GM10266 (cell line): ENCODE measurements at regions not wholly inside any gene's neighbourhood (a gene's known extent, or its start where the extent isn't known, plus 50 kb on each side); places are given as distances from the start of the nearest gene placed in this dataset.
"Not testable (repeated sequence)": the region's sequence is repeated elsewhere in the genome, so short reads cannot be mapped to it uniquely, and the experiment has no call there.

Source experiments
- DNase-seq: peaks from one replicate; pipeline ENCODE4 v3.0.0; 2012; ENCODE audit errors: extremely low spot score
- TF ChIP-seq, protein P1 (sequence below): IDR thresholded peaks from 2 replicates; pipeline ENCODE4 v1.5.1; 2012; ENCODE audit warnings: mild to moderate bottlenecking, low read depth; ENCODE audit not compliant: control insufficient read depth, insufficient read depth; ENCODE audit errors: missing control alignments

- no peak for DNase-seq
- TF ChIP-seq, protein P1, sequence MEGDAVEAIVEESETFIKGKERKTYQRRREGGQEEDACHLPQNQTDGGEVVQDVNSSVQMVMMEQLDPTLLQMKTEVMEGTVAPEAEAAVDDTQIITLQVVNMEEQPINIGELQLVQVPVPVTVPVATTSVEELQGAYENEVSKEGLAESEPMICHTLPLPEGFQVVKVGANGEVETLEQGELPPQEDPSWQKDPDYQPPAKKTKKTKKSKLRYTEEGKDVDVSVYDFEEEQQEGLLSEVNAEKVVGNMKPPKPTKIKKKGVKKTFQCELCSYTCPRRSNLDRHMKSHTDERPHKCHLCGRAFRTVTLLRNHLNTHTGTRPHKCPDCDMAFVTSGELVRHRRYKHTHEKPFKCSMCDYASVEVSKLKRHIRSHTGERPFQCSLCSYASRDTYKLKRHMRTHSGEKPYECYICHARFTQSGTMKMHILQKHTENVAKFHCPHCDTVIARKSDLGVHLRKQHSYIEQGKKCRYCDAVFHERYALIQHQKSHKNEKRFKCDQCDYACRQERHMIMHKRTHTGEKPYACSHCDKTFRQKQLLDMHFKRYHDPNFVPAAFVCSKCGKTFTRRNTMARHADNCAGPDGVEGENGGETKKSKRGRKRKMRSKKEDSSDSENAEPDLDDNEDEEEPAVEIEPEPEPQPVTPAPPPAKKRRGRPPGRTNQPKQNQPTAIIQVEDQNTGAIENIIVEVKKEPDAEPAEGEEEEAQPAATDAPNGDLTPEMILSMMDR: no peak
These were observed 257.7 kb downstream of the TLE1 start for GRCh38 chr9:81431641-81432040.

DNA sequence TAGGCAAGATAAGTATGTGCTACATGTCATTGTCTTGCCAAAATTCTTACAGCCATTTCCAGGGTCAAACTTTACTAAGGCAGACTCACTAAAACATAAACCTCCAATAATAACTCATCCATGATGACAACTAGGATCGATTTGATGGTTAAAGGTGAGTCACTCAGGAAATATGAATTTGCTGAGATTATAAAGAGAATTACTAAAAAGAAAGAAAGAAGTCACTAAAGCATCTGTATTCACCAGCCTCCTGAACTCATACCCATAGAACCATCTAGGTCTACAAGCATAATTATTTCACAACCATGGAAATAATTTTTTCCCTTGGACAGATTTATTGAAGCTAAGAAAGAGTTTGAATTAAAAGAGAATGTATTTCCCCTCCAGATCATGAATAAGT is 258.6 kb downstream of the TLE1 start:
- TF ChIP-seq, protein P1: no peak
- no peak for DNase-seq

- TF ChIP-seq, protein P1: no peak
These were observed 261.5 kb downstream of the TLE1 start for GRCh38 chr9:81427870-81428269.

DNA sequence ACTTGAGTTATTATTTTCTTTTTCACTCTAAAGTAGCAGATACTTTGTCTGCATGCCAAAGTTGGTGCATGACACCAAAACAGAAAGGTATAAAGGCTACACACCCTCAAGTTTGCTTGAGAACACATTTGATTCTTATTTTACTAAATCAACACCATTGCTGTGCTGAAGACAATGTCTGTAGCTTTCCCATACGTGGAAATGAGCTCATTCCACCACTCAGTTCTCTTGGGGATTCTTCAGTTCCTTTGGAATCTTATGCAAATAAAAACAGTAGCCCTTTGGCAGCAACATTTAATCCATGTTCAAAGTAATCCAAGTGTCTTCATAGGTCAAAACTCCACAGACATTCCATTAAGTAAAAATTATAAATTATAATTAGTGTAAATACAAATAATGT is 264.9 kb downstream of the TLE1 start:
- DNase-seq: no peak
- TF ChIP-seq, protein P1: no peak

More at GRCh38 chr9:81427870-81428269, 261.5 kb downstream of the TLE1 start:
- DNase-seq: no peak

DNA sequence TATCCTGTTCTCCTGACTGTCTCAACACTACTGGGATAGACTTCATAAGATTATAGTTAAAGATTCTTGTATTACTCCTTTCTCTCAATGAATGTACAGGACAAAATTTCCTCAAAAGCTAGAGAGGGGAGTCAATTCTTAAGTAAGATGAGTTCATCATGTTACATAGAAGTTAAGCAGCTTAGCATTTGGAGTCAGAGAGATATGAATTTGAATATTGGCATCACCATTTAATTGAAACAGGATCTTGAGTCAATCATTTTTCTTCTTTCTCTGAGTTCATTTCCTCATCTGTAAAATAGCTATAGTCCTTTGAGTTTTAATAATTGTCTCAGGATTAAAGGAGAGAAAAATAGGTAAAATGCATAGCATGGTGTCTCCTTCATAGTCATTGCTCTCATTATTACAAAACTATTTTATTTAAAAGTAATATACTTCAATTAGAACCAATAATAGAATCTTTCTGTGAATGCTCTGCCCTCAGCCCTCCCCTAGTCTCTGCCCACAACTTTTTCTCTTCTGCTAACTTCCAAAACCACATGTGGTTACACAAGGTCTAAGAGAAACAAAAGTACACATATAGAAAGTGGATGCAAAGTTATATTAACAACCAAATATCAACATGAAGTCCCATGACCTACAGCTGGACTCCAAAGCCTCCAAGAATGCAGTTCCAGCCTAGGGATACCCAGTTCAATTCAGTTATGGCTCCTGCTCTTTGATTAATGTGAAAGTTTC is 265.6 kb downstream of the TLE1 start:
- TF ChIP-seq, protein P1: no peak
- DNase-seq: no peak

GRCh38 chr9:81421090-81421489 is 268.3 kb downstream of the TLE1 start:
- DNase-seq: not testable (repeated sequence)

- TF ChIP-seq, protein P1: no peak
These were observed 269.3 kb downstream of the TLE1 start for GRCh38 chr9:81420024-81420423.

GRCh38 chr9:81417941-81418340 is 271.4 kb downstream of the TLE1 start:
- DNase-seq: no peak
- TF ChIP-seq, protein P1: no peak

More at GRCh38 chr9:81420024-81420423, 269.3 kb downstream of the TLE1 start:
- DNase-seq: no peak
